K562 (cell line): ENCODE measurements at regions not wholly inside any gene's neighbourhood (a gene's known extent, or its start where the extent isn't known, plus 50 kb on each side); places are given as distances from the start of the nearest gene placed in this dataset.
"Not testable (repeated sequence)": the region's sequence is repeated elsewhere in the genome, so short reads cannot be mapped to it uniquely, and the experiment has no call there.

Source experiments
- ATAC-seq: fragments of 200-7000 bp; cut with Tn5 transposase; 3 replicates; pipeline ENCODE4 v1.9.1; 2020; ENCODE audit warnings: moderate library complexity
- BruUV-seq: library from RNA; stranded (reverse); fragments of 400-500 nt; replicated peaks from 2 replicates; lab custom pipeline; 2021; lab: Mats Ljungman, UMichigan
- CTCF ChIA-PET: fragments of 300-600 bp; formaldehyde crosslinking; extraction: SDS; loops from one replicate; lab custom pipeline; 2021; ENCODE audit warnings: low intra/inter-chr PET ratio; lab: Yijun Ruan, JAX
- POLR2A ChIA-PET: fragments of 300-600, 350-650 bp; sonication (Branson Sonifier 250); formaldehyde crosslinking; extraction: SDS; loops from one replicate; lab custom pipeline; 2021; ENCODE audit warnings: antibody characterized with exemption, inconsistent platforms; lab: Yijun Ruan, JAX
- DNase-seq, 4 experiments: peaks; one replicate each; pipeline versions ENCODE4 v3.0.0 to v3.0.0-alpha.2; 2011 to 2018; ENCODE audit warnings: low spot score in 3 of 4, mixed read lengths in 3 of 4; ENCODE audit errors: extremely low read depth in 1 of 4
- FAIRE-seq: peaks from 2 replicates; lab custom pipeline; 2011; peaks lifted over from hg19 to GRCh38; lab: Jason Lieb, UNC
- H2AFZ ChIP-seq: 2 replicates; pipeline ENCODE4 v1.6.0; 2011; ENCODE audit warnings: low read depth, low read length, control low read depth, inconsistent platforms
- H3K27ac ChIP-seq: fragments of 200-600 bp; 3 replicates; pipeline ENCODE4 v1.8.0; 2011; ENCODE audit warnings: low read depth, mild to moderate bottlenecking, control low read depth, inconsistent platforms, low read length, moderate library complexity, mixed read lengths; ENCODE audit errors: extremely low read depth
- H3K27me3 ChIP-seq, 2 experiments: fragments of 300-600 bp in 1 of 2; 2 replicates in 1 of 2; 3 replicates in 1 of 2; pipeline versions ENCODE4 v1.6.0 to v1.8.0; 2011; ENCODE audit warnings: inconsistent platforms in 2 of 2, low read length in 2 of 2, mild to moderate bottlenecking in 1 of 2, mixed read lengths in 1 of 2, moderate library complexity in 1 of 2; ENCODE audit not compliant: control insufficient read depth in 2 of 2, insufficient read depth in 2 of 2
- H3K36me3 ChIP-seq: fragments of 300-600 bp; 3 replicates; pipeline ENCODE4 v1.8.0; 2011; ENCODE audit warnings: mild to moderate bottlenecking, low read length, inconsistent platforms; ENCODE audit not compliant: control insufficient read depth, insufficient read depth
- H3K4me1 ChIP-seq, 2 experiments: fragments of 200-600 bp in 1 of 2; replicated peaks in 1 of 2; 2 replicates in 1 of 2; 3 replicates in 1 of 2; pipeline versions ENCODE4 v1.5.1 to v1.8.0; 2011; ENCODE audit warnings: inconsistent platforms in 2 of 2, low read length in 2 of 2, mild to moderate bottlenecking in 1 of 2, mixed read lengths in 1 of 2, moderate library complexity in 1 of 2; ENCODE audit not compliant: control insufficient read depth in 2 of 2, insufficient read depth in 2 of 2
- H3K4me2 ChIP-seq: 2 replicates; pipeline ENCODE4 v1.6.1; 2011; ENCODE audit warnings: low read length, control low read depth, inconsistent platforms, mixed read lengths; ENCODE audit not compliant: insufficient read depth
- H3K4me3 ChIP-seq: fragments of 200-600 bp; sonication (generic), shearing (Covaris generic); 2 replicates; pipeline ENCODE4 v1.5.1; 2016; ENCODE audit warnings: control low read depth, inconsistent platforms
- H3K79me2 ChIP-seq: fragments of 200-600 bp; 3 replicates; pipeline ENCODE4 v1.8.0; 2011; ENCODE audit warnings: low read length, inconsistent platforms; ENCODE audit not compliant: control insufficient read depth, insufficient read depth
- H3K9ac ChIP-seq, 2 experiments: 2 replicates each; pipeline versions ENCODE4 v1.6.0 to v1.6.1; 2011; ENCODE audit warnings: low read depth in 2 of 2, low read length in 2 of 2, control low read depth in 1 of 2, inconsistent platforms in 1 of 2, mild to moderate bottlenecking in 1 of 2, mixed read lengths in 1 of 2; ENCODE audit not compliant: insufficient read depth in 1 of 2
- H3K9me1 ChIP-seq: one replicate; pipeline ENCODE4 v1.6.0; 2011; ENCODE audit warnings: inconsistent platforms, mild to moderate bottlenecking, low read length, moderate library complexity; ENCODE audit not compliant: control insufficient read depth, insufficient read depth
- H3K9me3 ChIP-seq: replicated peaks from 2 replicates; pipeline ENCODE4 v1.5.1; 2011; ENCODE audit warnings: low read depth, low read length, inconsistent platforms; ENCODE audit not compliant: control insufficient read depth, insufficient read depth
- H4K20me1 ChIP-seq: replicated peaks from 2 replicates; pipeline ENCODE4 v1.6.1; 2011; ENCODE audit warnings: low read length, inconsistent platforms, mixed read lengths; ENCODE audit not compliant: control insufficient read depth, insufficient read depth
- CBFA2T2 ChIP-seq: fragments of 450-650 bp; conservative IDR thresholded peaks from 2 replicates; pipeline ENCODE4 v1.6.1; 2017; ENCODE audit warnings: mild to moderate bottlenecking
- ETV1 ChIP-seq: fragments of 450-650 bp; conservative IDR thresholded peaks from 2 replicates; pipeline ENCODE4 v1.6.1; 2016; ENCODE audit warnings: missing genetic modification characterization, control low read depth, low read depth, missing compliant biosample characterization
- ZNF134 ChIP-seq: fragments of 250-450 bp; sonication (Bioruptor Pico); conservative IDR thresholded peaks from 2 replicates; pipeline ENCODE4 v1.4.0; 2020
- WGBS: fragments of 100-300 bp; shearing (Covaris generic); methylation state at CpG from one replicate; pipeline ENCODE4 v1.1.6; 2016; ENCODE audit warnings: low coverage, mixed read lengths; ENCODE audit not compliant: insufficient coverage; ENCODE audit errors: missing lambda C conversion rate; 5-methylcytosine and 5-hydroxymethylcytosine counted together
- in situ Hi-C: fragments of 300-500 bp; cut with MboI; formaldehyde crosslinking; loops from 4 replicates; pipeline ENCODE4 v1.15.0; 2018; ENCODE audit warnings: inconsistent platforms, mixed read lengths
- intact Hi-C: fragments of 100-400 bp; cut with micrococcal nuclease; formaldehyde crosslinking; loops from 2 replicates; pipeline ENCODE4 v1.14.2; 2022
- TF ChIP-seq, protein P1 (sequence below): fragments of 250-450 bp; sonication (Bioruptor Pico); IDR thresholded peaks from 2 replicates; pipeline ENCODE4 v1.4.0; 2020; ENCODE audit warnings: borderline replicate concordance
- TF ChIP-seq, protein P2 (sequence below): fragments of 450-650 bp; formaldehyde crosslinking; IDR thresholded peaks from 2 replicates; pipeline ENCODE4 v1.4.0; 2020; ENCODE audit warnings: mild to moderate bottlenecking, moderate library complexity

DNA sequence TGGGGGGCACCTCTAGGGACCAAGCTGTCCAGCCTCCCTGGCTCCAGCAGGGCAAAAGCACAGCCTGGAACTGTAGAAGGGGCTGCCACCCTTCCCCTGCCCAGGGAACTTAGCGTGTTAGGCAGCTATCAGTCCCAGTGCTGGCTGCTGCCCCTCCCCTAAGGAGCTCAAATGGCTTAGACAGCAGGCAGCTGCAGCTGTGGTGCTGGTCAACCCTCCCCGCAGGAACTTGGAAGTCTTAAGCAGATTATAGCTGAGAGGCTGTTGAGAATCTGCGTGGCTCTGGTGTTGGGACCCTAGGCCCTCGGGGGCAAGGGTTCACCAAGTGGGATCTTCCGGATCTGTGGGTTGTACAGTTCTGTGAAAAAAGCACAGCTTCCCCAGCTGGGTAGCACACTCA lies 536.5 kb upstream of the CDH10 start:
- FAIRE-seq = no peak
- intact Hi-C loops = no loop called here
- POLR2A ChIA-PET = no interaction called here
- no peak for TF ChIP-seq ETV1 (tag)
- no peak for TF ChIP-seq CBFA2T2
- TF ChIP-seq, protein P1, sequence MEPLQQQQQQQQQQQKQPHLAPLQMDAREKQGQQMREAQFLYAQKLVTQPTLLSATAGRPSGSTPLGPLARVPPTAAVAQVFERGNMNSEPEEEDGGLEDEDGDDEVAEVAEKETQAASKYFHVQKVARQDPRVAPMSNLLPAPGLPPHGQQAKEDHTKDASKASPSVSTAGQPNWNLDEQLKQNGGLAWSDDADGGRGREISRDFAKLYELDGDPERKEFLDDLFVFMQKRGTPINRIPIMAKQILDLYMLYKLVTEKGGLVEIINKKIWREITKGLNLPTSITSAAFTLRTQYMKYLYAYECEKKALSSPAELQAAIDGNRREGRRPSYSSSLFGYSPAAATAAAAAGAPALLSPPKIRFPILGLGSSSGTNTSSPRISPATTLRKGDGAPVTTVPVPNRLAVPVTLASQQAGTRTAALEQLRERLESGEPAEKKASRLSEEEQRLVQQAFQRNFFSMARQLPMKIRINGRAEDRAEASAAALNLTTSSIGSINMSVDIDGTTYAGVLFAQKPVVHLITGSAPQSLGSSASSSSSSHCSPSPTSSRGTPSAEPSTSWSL (CRISPR knock-in tag) = no peak
- no peak for TF ChIP-seq ZNF134
- TF ChIP-seq, protein P2, sequence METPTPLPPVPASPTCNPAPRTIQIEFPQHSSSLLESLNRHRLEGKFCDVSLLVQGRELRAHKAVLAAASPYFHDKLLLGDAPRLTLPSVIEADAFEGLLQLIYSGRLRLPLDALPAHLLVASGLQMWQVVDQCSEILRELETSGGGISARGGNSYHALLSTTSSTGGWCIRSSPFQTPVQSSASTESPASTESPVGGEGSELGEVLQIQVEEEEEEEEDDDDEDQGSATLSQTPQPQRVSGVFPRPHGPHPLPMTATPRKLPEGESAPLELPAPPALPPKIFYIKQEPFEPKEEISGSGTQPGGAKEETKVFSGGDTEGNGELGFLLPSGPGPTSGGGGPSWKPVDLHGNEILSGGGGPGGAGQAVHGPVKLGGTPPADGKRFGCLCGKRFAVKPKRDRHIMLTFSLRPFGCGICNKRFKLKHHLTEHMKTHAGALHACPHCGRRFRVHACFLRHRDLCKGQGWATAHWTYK (CRISPR knock-in tag) = no peak
- TF ChIP-seq, all 486 proteins: peak for 0
- ATAC-seq (no peak), DNase-seq (no peak)
- H3K9me1 ChIP-seq = no peaks in the 10 kb centered on the region
- no TSS peak for BruUV-seq
- H3K27ac ChIP-seq = no peak overlapping the region
- no peaks in the 10 kb centered on the region for H3K36me3 ChIP-seq
- no peak overlapping the region for H3K4me2 ChIP-seq
- no peaks in the 10 kb centered on the region; the same call in none of the 2 replicates for H3K9me3 ChIP-seq
- H3K4me1 ChIP-seq = no peaks in the 10 kb centered on the region
- H3K27me3 ChIP-seq = no peaks in the 10 kb centered on the region
- H3K79me2 ChIP-seq = no peaks in the 10 kb centered on the region
- H3K4me3 ChIP-seq = no peak overlapping the region
- H2AFZ ChIP-seq = no peak overlapping the region
- H4K20me1 ChIP-seq = no peaks in the 10 kb centered on the region
- in situ Hi-C loops = no loop called here
- H3K9ac ChIP-seq = no peak overlapping the region
- CTCF ChIA-PET = no interaction called here
- 0% methylated on average over 5 of the region's 5 CpGs for WGBS

DNA sequence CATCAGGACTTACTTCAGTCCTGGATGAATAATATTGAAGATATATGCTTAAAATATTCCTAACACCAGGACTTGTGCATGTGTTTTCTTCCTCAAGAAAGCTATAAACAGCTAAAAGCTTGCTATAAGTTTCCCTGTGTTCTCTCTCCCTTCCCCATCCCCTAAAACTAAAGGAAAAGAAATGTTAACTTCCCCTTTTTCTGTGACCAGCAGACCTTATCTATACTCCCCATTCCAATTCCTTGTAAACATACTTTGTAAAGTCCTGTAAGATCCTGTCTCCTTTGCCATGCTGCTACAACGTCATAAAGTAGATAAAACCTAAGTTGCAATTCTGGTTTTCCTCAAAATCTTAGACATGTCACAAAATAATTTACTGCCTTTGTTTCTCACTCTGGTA lies 517.8 kb upstream of the CDH10 start:
- H3K9me1 ChIP-seq, H3K27me3 ChIP-seq, H4K20me1 ChIP-seq, in situ Hi-C loops, BruUV-seq, ATAC-seq, FAIRE-seq, H3K79me2 ChIP-seq, POLR2A ChIA-PET, CTCF ChIA-PET, H3K9ac ChIP-seq, intact Hi-C loops, H2AFZ ChIP-seq, DNase-seq, H3K36me3 ChIP-seq, H3K27ac ChIP-seq, H3K4me2 ChIP-seq, H3K9me3 ChIP-seq, H3K4me1 ChIP-seq, H3K4me3 ChIP-seq: not testable (repeated sequence)
- WGBS = 0% methylated on average over 1 of the region's 1 CpG
